Amygdala (tissue), 56 donors: ENCODE measurements at regions not wholly inside any gene's neighbourhood (a gene's known extent, or its start where the extent isn't known, plus 50 kb on each side); places are given as distances from the start of the nearest gene placed in this dataset.

Experiments
- DNase-seq, 56 donors: peaks; one replicate each; lab custom pipeline; 2025; lab: John Stamatoyannopoulos, UW

- no peak for DNase-seq
These were observed 131.7 kb downstream of the CLCN4 start for GRCh38 chrX:10288373-10288975.

GRCh38 chrX:10296576-10296975, 139.8 kb downstream of the CLCN4 start:
- no peak for DNase-seq

- no peak for DNase-seq
These were observed 153.7 kb downstream of the CLCN4 start for GRCh38 chrX:10310511-10310910.

GRCh38 chrX:10314530-10315104, 157.8 kb downstream of the CLCN4 start:
- no peak for DNase-seq

- no peak for DNase-seq
These were observed 168.8 kb downstream of the CLCN4 start for GRCh38 chrX:10325611-10326010.

GRCh38 chrX:10326578-10326977, 169.8 kb downstream of the CLCN4 start:
- DNase-seq: peak in 6 of 56 donors; percentile 0 to 21 (median 0)

- DNase-seq: no peak
These were observed 170.9 kb downstream of the CLCN4 start for GRCh38 chrX:10327651-10328050.

- DNase-seq: no peak
These were observed 173.2 kb downstream of the CLCN4 start for GRCh38 chrX:10329984-10330383.

GRCh38 chrX:10341309-10341708, 184.5 kb downstream of the CLCN4 start:
- DNase-seq: no peak

GRCh38 chrX:10350221-10350620, 193.4 kb downstream of the CLCN4 start:
- DNase-seq: no peak

GRCh38 chrX:10350981-10351380, 194.2 kb downstream of the CLCN4 start:
- DNase-seq: no peak

GRCh38 chrX:10352536-10352935, 195.8 kb downstream of the CLCN4 start:
- no peak for DNase-seq

GRCh38 chrX:10356979-10357378, 200.2 kb downstream of the CLCN4 start:
- no peak for DNase-seq

- no peak for DNase-seq
These were observed 202.2 kb downstream of the CLCN4 start for GRCh38 chrX:10358958-10359357.

GRCh38 chrX:10360116-10360515, 203.3 kb downstream of the CLCN4 start:
- DNase-seq: peak in 14 of 56 donors; percentile 0 to 12 (median 2)

GRCh38 chrX:10365532-10366265, 208.9 kb downstream of the CLCN4 start:
- DNase-seq: no peak

- no peak for DNase-seq
These were observed 210.6 kb downstream of the CLCN4 start for GRCh38 chrX:10367406-10367805.

- DNase-seq: no peak
These were observed 214.2 kb downstream of the CLCN4 start for GRCh38 chrX:10370976-10371375.

- no peak for DNase-seq
These were observed 220.7 kb downstream of the CLCN4 start for GRCh38 chrX:10377427-10377826.

GRCh38 chrX:10379878-10380277, 223.1 kb downstream of the CLCN4 start:
- no peak for DNase-seq

- DNase-seq: no peak
These were observed 223.5 kb downstream of the CLCN4 start for GRCh38 chrX:10380300-10380699.

GRCh38 chrX:10381193-10381592, 224.4 kb downstream of the CLCN4 start:
- no peak for DNase-seq
